ENCODE measurements at regions not wholly inside any gene's neighbourhood (a gene's known extent, or its start where the extent isn't known, plus 50 kb on each side); places are given as distances from the start of the nearest gene placed in this dataset.
A peak's percentile ranks its signal among the peaks of the same experiment; 100 is the strongest.

GRCh38 chr9:84103651-84104377 lies 123.2 kb downstream of the RMI1 start:
- peaks cover 0 to 15% (median 13%) of the 10 kb centered on the region in 3 donors for H3K27me3 Mint-ChIP-seq (ENCODE audit: low read depth in 3 of 3)
- no peak for DNase-seq
- H3K4me3 Mint-ChIP-seq, result no peak overlapping the region
- peaks cover 17 to 21% of the 10 kb centered on the region in 2 donors for H3K4me1 Mint-ChIP-seq
- H3K36me3 Mint-ChIP-seq, result no peaks in the 10 kb centered on the region
- no peak overlapping the region for H3K27ac Mint-ChIP-seq
- no peaks in the 10 kb centered on the region for H3K9me3 Mint-ChIP-seq

GRCh38 chr9:84107081-84107480 lies 126.5 kb downstream of the RMI1 start:
- no peak for DNase-seq
- peaks cover 0 to 2% (median 0%) of the 10 kb centered on the region in 6 donors for H3K9me3 Mint-ChIP-seq
- peaks cover 0 to 10% (median 7%) of the 10 kb centered on the region in 3 donors for H3K27me3 Mint-ChIP-seq (ENCODE audit: low read depth in 3 of 3)
- no peaks in the 10 kb centered on the region for H3K36me3 Mint-ChIP-seq
- H3K4me3 Mint-ChIP-seq, result peak overlapping the region in 1 of 5 donors; percentile 43
- no peak overlapping the region for H3K27ac Mint-ChIP-seq
- peaks cover 17 to 21% of the 10 kb centered on the region in 2 donors for H3K4me1 Mint-ChIP-seq

- Mint-ChIP-seq H3K36me3 (no peaks in the 10 kb centered on the region), H3K27ac (no peak overlapping the region), H3K4me3 (peak overlapping the region in 2 of 5 donors; percentile 43), H3K9me3 (peaks cover 0 to 3% (median 0%) of the 10 kb centered on the region in 6 donors), H3K4me1 (peaks cover 17 to 21% of the 10 kb centered on the region in 2 donors), H3K27me3 (ENCODE audit: low read depth in 3 of 3) (peaks cover 0 to 10% (median 4%) of the 10 kb centered on the region in 3 donors)
- DNase-seq, result no peak
Measured at GRCh38 chr9:84107995-84108394, 127.4 kb downstream of the RMI1 start.

GRCh38 chr9:84111726-84112125 lies 131.1 kb downstream of the RMI1 start:
- DNase-seq, result no peak
- Mint-ChIP-seq H3K27ac (no peak overlapping the region), H3K4me3 (no peak overlapping the region), H3K4me1 (peaks cover 17 to 21% of the 10 kb centered on the region in 2 donors), H3K27me3 (ENCODE audit: low read depth in 3 of 3) (peaks cover 0 to 15% (median 4%) of the 10 kb centered on the region in 3 donors), H3K36me3 (no peaks in the 10 kb centered on the region), H3K9me3 (peaks cover 0 to 12% (median 4%) of the 10 kb centered on the region in 6 donors)

GRCh38 chr9:84121991-84122523 lies 141.5 kb downstream of the RMI1 start:
- DNase-seq, result no peak
- H3K9me3 Mint-ChIP-seq, result peaks cover 0 to 8% (median 0%) of the 10 kb centered on the region in 6 donors
- H3K27ac Mint-ChIP-seq, result no peak overlapping the region
- no peak overlapping the region for H3K4me3 Mint-ChIP-seq
- peaks cover 3 to 14% (median 7%) of the 10 kb centered on the region in 3 donors for H3K27me3 Mint-ChIP-seq (ENCODE audit: low read depth in 3 of 3)
- H3K4me1 Mint-ChIP-seq, result peaks cover 0 to 5% of the 10 kb centered on the region in 2 donors
- peaks cover 0 to 4% (median 0%) of the 10 kb centered on the region in 3 donors for H3K36me3 Mint-ChIP-seq

GRCh38 chr9:84122572-84122971 lies 142.0 kb downstream of the RMI1 start:
- peaks cover 0 to 4% (median 0%) of the 10 kb centered on the region in 3 donors for H3K36me3 Mint-ChIP-seq
- H3K9me3 Mint-ChIP-seq, result peaks cover 0 to 3% (median 0%) of the 10 kb centered on the region in 6 donors
- peaks cover 0 to 5% of the 10 kb centered on the region in 2 donors for H3K4me1 Mint-ChIP-seq
- no peak overlapping the region for H3K27ac Mint-ChIP-seq
- no peak for DNase-seq
- peaks cover 3 to 11% (median 7%) of the 10 kb centered on the region in 3 donors for H3K27me3 Mint-ChIP-seq (ENCODE audit: low read depth in 3 of 3)
- no peak overlapping the region for H3K4me3 Mint-ChIP-seq

- H3K27me3 Mint-ChIP-seq (ENCODE audit: low read depth in 3 of 3), result peaks cover 2 to 9% (median 6%) of the 10 kb centered on the region in 3 donors
- no peak overlapping the region for H3K27ac Mint-ChIP-seq
Measured at GRCh38 chr9:84123648-84124406, 143.2 kb downstream of the RMI1 start.

GRCh38 chr9:84125046-84125445 lies 144.4 kb downstream of the RMI1 start:
- Mint-ChIP-seq H3K27ac (no peak overlapping the region), H3K27me3 (ENCODE audit: low read depth in 3 of 3) (peaks cover 0 to 15% (median 6%) of the 10 kb centered on the region in 3 donors), H3K4me3 (no peak overlapping the region)

More at GRCh38 chr9:84123648-84124406, 143.2 kb downstream of the RMI1 start:
- peaks cover 0 to 5% of the 10 kb centered on the region in 2 donors for H3K4me1 Mint-ChIP-seq
- no peaks in the 10 kb centered on the region for H3K9me3 Mint-ChIP-seq
- H3K4me3 Mint-ChIP-seq, result peak overlapping the region in 1 of 5 donors; percentile 0
- peaks cover 0 to 4% (median 0%) of the 10 kb centered on the region in 3 donors for H3K36me3 Mint-ChIP-seq
- DNase-seq, result no peak

GRCh38 chr9:84129529-84129928 lies 148.9 kb downstream of the RMI1 start:
- no peak overlapping the region for H3K4me3 Mint-ChIP-seq
- H3K9me3 Mint-ChIP-seq, result no peaks in the 10 kb centered on the region
- no peak overlapping the region for H3K27ac Mint-ChIP-seq
- DNase-seq, result no peak
- peaks cover 0 to 6% (median 0%) of the 10 kb centered on the region in 3 donors for H3K27me3 Mint-ChIP-seq (ENCODE audit: low read depth in 3 of 3)
- no peaks in the 10 kb centered on the region for H3K4me1 Mint-ChIP-seq
- peaks cover 0 to 4% (median 0%) of the 10 kb centered on the region in 3 donors for H3K36me3 Mint-ChIP-seq

More at GRCh38 chr9:84125046-84125445, 144.4 kb downstream of the RMI1 start:
- Mint-ChIP-seq H3K9me3 (no peaks in the 10 kb centered on the region), H3K4me1 (peaks cover 0 to 5% of the 10 kb centered on the region in 2 donors), H3K36me3 (peaks cover 0 to 4% (median 0%) of the 10 kb centered on the region in 3 donors)
- DNase-seq, result no peak

- Mint-ChIP-seq H3K27ac (no peak overlapping the region), H3K36me3 (no peaks in the 10 kb centered on the region)
Measured at GRCh38 chr9:84136119-84136868, 155.7 kb downstream of the RMI1 start.

GRCh38 chr9:84137968-84138367 lies 157.4 kb downstream of the RMI1 start:
- H3K27ac Mint-ChIP-seq, result no peak overlapping the region
- H3K36me3 Mint-ChIP-seq, result no peaks in the 10 kb centered on the region
- H3K4me1 Mint-ChIP-seq, result peaks cover 6 to 17% of the 10 kb centered on the region in 2 donors
- H3K9me3 Mint-ChIP-seq, result no peaks in the 10 kb centered on the region
- H3K4me3 Mint-ChIP-seq, result no peak overlapping the region
- DNase-seq, result no peak
- peaks cover 10 to 19% (median 16%) of the 10 kb centered on the region in 3 donors for H3K27me3 Mint-ChIP-seq (ENCODE audit: low read depth in 3 of 3)

More at GRCh38 chr9:84136119-84136868, 155.7 kb downstream of the RMI1 start:
- peaks cover 6 to 16% of the 10 kb centered on the region in 2 donors for H3K4me1 Mint-ChIP-seq
- DNase-seq, result no peak
- H3K27me3 Mint-ChIP-seq (ENCODE audit: low read depth in 3 of 3), result peaks cover 5 to 13% (median 10%) of the 10 kb centered on the region in 3 donors
- no peak overlapping the region for H3K4me3 Mint-ChIP-seq
- H3K9me3 Mint-ChIP-seq, result no peaks in the 10 kb centered on the region

GRCh38 chr9:84138541-84138940 lies 157.9 kb downstream of the RMI1 start:
- Mint-ChIP-seq H3K27ac (no peak overlapping the region), H3K4me3 (no peak overlapping the region), H3K27me3 (ENCODE audit: low read depth in 3 of 3) (peaks cover 10 to 19% (median 19%) of the 10 kb centered on the region in 3 donors), H3K4me1 (peaks cover 6 to 17% of the 10 kb centered on the region in 2 donors), H3K36me3 (no peaks in the 10 kb centered on the region), H3K9me3 (no peaks in the 10 kb centered on the region)
- no peak for DNase-seq
